D721Med (cell line): ENCODE measurements at regions not wholly inside any gene's neighbourhood (a gene's known extent, or its start where the extent isn't known, plus 50 kb on each side); places are given as distances from the start of the nearest gene placed in this dataset.
A peak's percentile ranks its signal among the peaks of the same experiment; 100 is the strongest.
"Not testable (repeated sequence)": the region's sequence is repeated elsewhere in the genome, so short reads cannot be mapped to it uniquely, and the experiment has no call there.

Experiments used
- DNase-seq: peaks from one replicate; pipeline ENCODE4 v3.0.0; 2011; ENCODE audit warnings: low spot score; ENCODE audit not compliant: insufficient read length
- FAIRE-seq: peaks from 2 replicates; lab custom pipeline; 2011; peaks lifted over from hg19 to GRCh38; lab: Jason Lieb, UNC
- TF ChIP-seq, protein P1 (sequence below): IDR thresholded peaks from 2 replicates; pipeline ENCODE4 v1.5.1; 2012; ENCODE audit warnings: mild to moderate bottlenecking, control low read depth; ENCODE audit not compliant: insufficient read depth; ENCODE audit errors: missing control alignments

DNA sequence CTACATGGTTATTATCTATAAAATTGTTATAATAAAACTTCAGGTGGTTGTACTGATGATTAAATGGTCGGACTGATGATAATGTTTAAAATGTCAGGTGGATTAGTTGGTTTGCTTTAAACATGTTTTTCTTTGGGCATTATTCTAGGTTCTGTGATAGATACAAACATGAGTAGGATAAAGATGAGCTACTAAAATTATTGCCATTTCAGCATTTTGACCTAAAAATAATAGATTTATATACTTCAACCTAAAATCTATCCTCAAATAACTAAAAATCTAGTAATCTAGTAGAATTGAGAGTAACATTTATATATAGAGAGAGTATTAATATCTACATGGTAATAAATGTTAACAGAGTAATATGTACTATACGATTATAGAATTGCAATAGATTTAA is 241.7 kb upstream of the CDH8 start:
- FAIRE-seq (no peak), DNase-seq (no peak)
- TF ChIP-seq, protein P1, sequence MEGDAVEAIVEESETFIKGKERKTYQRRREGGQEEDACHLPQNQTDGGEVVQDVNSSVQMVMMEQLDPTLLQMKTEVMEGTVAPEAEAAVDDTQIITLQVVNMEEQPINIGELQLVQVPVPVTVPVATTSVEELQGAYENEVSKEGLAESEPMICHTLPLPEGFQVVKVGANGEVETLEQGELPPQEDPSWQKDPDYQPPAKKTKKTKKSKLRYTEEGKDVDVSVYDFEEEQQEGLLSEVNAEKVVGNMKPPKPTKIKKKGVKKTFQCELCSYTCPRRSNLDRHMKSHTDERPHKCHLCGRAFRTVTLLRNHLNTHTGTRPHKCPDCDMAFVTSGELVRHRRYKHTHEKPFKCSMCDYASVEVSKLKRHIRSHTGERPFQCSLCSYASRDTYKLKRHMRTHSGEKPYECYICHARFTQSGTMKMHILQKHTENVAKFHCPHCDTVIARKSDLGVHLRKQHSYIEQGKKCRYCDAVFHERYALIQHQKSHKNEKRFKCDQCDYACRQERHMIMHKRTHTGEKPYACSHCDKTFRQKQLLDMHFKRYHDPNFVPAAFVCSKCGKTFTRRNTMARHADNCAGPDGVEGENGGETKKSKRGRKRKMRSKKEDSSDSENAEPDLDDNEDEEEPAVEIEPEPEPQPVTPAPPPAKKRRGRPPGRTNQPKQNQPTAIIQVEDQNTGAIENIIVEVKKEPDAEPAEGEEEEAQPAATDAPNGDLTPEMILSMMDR: no peak

DNA sequence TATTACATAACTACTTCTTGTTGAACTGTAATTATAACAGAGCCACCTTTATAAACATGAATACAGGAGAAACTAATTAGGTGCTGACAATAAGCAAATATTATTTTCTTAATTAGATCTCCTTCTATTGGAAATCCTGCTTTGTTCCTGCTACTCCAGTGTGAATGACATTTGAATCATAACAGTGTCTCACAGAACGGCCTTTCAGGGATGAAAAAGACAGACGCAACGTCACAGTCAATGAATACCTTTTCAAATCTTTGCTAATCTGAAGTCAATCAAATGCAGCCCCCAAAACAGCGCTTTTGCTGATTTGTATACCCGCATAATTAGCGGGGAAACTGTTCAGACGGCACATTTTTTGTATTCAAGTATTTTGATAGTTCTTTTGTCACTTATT is 240.4 kb upstream of the CDH8 start:
- FAIRE-seq: no peak
- no peak for DNase-seq
- TF ChIP-seq, protein P1: no peak

DNA sequence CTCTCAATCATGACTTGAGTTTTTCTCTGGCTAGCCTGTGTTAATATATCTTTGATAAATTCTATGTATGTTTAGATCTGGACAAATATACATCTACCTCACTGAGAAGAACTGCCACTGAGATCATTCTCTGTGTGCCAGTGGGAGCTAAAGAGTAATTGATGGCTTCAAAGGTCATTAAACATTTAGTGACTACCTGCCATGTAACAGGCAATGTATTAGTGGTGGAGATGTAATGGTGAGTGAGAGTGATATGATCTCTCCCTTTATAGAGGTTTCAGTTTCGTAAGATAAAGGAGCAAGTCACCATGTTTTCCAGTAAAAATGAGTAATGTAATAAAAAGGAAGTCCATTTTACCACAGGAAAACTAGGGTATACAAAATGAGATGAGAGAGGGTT is 235.8 kb upstream of the CDH8 start:
- DNase-seq (no peak), FAIRE-seq (no peak)
- TF ChIP-seq, protein P1: no peak

DNA sequence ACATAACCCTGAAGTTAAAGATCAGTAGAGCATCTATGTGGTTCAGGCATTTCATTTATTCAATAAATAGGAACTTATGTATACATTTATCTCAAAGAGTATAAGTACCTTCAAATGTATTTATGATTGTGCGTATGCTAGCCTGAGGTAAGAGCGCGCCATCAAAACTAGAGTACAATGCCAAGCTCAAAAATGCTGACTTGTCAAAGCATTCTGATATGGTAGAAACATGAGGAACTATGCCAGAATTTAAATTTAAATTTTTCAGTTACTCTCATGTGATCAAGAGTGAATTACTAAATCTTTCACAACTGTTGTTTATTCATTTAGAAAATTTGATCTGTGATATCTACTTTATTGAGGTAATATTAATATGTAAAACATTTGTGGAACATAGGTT is 225.5 kb upstream of the CDH8 start:
- DNase-seq: no peak
- FAIRE-seq: no peak
- TF ChIP-seq, protein P1: no peak

DNA sequence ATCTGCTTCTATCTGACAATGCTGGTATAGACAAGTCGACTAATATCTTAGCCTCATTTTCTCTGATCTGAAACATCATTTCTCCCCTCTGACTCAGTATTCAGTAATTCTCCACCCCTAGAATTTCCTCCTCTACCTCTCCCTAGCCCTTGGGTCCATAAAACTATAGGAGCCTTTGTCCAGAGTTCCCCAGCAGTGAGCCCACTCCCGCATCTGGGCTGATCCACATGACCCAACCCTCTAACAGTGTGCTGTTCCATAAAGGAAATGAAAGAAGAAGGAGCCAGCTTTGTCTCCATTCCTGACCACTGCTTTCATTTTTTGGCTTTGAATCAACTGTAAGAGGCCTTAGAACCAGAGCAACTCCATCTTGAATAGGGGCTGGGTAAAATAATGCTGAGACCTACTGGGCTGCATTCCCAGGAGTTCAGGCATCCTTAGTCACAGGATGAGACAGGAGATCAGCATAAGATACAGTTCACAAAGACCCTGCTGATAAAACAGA is 222.7 kb upstream of the CDH8 start:
- FAIRE-seq, DNase-seq: not testable (repeated sequence)

DNA sequence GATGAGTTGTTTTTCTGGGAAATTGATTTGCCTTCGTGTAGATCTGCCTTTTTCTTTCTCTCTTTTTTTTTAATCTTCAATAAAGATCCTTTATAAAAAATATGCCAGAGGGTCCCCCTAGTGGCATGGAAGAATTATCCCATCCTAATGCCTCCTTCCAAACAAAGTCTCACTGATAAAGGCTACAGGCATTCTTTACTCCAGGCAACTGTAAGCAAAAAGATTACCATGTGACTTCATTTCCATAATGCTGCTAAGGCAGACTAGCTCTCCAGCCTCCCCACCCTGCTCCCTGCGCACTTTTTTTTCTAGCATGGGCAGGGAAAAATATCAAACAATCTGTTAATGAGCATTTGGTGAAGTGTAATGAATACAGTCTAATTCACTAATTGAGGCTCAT is 220.2 kb upstream of the CDH8 start:
- DNase-seq (no peak), FAIRE-seq (no peak)
- TF ChIP-seq, protein P1: peak; percentile 15

DNA sequence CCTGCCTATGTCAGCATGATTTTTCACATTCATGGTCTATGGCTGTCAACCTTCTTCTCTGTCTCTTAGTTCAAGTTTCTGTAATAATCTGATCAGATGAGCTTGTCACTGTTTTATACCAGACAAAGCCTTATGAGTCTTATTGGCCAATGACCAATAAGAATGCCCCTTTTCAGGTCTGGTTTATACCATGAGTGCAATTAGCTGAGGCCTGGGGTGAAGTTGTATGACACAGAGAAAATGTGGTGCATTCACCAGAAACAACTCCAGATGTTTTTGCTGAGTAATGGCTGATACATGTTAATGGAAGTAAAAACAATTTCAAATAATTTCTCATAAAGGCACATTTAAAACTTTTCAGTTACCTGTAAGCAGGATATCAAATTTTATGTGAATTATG is 218.6 kb upstream of the CDH8 start:
- TF ChIP-seq, protein P1: no peak
- DNase-seq (no peak), FAIRE-seq (no peak)

DNA sequence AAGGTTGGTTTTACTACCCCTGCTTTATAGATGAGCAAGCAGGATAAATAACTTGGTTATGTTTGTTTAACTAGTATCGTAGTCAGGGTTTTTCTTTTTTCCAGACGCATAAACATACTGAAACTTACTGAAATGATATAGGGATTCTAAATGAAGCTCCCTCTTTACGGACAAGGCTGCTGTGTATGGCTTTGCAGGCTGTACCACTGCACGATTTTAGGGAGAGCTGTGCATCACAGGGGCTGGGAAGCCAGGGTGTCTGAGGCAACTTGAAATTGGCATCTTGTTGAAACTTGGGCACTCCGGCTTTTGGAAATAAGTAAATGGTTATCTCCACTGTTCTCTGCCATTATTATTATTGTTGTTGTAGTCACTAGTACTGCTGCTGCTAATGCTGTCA is 218.1 kb upstream of the CDH8 start:
- TF ChIP-seq, protein P1: no peak
- DNase-seq: no peak
- FAIRE-seq: no peak
